ENCODE measurements at regions not wholly inside any gene's neighbourhood (a gene's known extent, or its start where the extent isn't known, plus 50 kb on each side); places are given as distances from the start of the nearest gene placed in this dataset.

DNA sequence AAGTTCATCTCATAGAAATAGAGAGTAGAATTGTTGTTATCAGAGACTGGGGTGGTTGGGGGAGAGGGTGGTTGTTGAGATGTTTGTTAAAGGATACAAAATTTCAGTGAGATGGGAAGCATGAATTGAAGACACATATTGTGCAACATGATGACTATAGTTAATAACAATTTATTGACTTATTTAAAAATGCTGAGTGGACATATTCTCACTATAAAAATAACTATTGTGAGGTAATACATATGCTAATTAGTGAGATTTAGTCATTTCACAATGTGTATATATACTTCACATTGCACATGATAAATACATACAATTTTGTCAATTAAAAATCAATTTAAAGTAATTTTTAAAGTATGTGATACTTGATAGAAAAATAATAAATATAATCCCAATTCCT is 722.5 kb upstream of the CHD1 start:
- no peak overlapping the region for H3K4me3 ChIP-seq (ENCODE audit: low read depth, low read length)
- in situ Hi-C loops (cut with HindIII; ENCODE audit: low sequenced_read_pairs) = no loop called here
- no peak for DNase-seq (ENCODE audit: low read depth)
- TF ChIP-seq, protein P1, sequence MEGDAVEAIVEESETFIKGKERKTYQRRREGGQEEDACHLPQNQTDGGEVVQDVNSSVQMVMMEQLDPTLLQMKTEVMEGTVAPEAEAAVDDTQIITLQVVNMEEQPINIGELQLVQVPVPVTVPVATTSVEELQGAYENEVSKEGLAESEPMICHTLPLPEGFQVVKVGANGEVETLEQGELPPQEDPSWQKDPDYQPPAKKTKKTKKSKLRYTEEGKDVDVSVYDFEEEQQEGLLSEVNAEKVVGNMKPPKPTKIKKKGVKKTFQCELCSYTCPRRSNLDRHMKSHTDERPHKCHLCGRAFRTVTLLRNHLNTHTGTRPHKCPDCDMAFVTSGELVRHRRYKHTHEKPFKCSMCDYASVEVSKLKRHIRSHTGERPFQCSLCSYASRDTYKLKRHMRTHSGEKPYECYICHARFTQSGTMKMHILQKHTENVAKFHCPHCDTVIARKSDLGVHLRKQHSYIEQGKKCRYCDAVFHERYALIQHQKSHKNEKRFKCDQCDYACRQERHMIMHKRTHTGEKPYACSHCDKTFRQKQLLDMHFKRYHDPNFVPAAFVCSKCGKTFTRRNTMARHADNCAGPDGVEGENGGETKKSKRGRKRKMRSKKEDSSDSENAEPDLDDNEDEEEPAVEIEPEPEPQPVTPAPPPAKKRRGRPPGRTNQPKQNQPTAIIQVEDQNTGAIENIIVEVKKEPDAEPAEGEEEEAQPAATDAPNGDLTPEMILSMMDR (IDR thresholded peaks at IDR 0.05; ENCODE audit: low read depth, low read length, missing control alignments) = no peak

DNA sequence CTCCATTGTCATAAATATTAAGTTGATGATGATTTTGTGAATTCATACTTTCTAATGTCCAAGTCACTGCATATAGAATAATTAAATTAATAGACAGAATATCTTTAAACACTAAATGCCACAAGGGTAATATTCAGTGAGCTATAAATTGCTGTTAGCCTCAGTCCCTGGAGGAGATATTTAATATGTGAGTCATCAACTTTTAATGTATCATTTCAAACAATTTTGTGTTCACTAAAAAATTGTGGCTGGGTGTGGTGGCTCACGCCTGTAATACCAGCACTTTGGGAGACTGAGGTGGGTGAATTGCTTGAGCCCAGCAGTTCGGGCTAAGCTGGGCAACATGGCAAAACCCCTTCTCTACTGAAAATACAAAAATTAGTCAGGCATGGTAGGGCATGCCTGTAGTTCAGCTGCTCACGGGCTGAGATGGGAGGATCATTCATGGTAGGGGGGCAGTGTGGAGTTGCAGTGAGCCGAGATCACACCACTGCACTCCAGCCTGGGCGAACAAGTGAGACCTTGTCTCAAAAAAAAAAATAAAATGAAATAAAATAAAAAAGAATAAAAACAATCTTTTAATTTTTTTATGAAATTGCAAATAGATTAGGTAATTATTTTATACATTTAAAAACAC is 717.3 kb upstream of the CHD1 start:
- DNase-seq (ENCODE audit: low read depth) = no peak
- in situ Hi-C loops (cut with HindIII; ENCODE audit: low sequenced_read_pairs) = no loop called here
- TF ChIP-seq, protein P1 (IDR thresholded peaks at IDR 0.05; ENCODE audit: low read depth, low read length, missing control alignments) = no peak
- no peak overlapping the region for H3K4me3 ChIP-seq (ENCODE audit: low read depth, low read length)

DNA sequence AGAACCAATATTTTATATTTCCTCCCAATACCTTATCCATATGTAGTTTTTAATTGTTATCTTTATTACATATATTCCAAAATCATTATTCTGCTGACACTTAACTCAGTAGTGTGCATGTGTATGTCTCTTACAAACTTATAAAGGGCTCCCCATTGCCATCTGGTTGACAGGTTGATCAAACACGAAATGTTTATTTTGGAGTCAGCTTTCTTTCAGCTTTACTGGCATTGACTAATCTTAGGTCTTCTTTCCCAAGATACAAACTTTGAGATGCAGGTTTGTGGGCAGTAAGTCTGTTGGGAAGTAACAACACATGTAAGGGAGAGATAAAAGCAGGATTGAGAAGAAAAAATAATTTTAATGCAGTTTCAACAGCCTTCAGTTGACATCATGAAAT is 716.0 kb upstream of the CHD1 start:
- no peak overlapping the region for H3K4me3 ChIP-seq (ENCODE audit: low read depth, low read length)
- DNase-seq (ENCODE audit: low read depth) = no peak
- in situ Hi-C loops (cut with HindIII; ENCODE audit: low sequenced_read_pairs) = no loop called here
- TF ChIP-seq, protein P1 (IDR thresholded peaks at IDR 0.05; ENCODE audit: low read depth, low read length, missing control alignments) = no peak

DNA sequence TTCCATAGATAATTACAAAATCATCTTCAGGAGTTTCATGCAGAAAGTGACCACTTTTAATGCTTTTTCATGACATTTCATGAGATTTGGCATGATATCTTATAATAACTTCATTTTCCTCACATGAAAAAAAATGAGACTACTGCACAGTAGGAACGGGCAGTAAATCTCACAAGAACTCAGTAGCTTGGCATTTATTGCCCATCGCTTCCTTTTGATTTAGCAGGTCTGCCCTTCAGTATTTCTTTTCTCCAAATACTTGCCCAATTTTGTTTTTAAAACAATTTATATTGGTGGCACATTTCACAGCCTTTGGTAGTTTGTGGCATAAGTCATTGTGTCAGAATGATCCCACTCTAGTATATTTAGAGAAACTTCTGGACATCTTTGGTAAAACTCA is 711.8 kb upstream of the CHD1 start:
- DNase-seq (ENCODE audit: low read depth) = no peak
- H3K4me3 ChIP-seq (ENCODE audit: low read depth, low read length) = no peak overlapping the region
- in situ Hi-C loops (cut with HindIII; ENCODE audit: low sequenced_read_pairs) = no loop called here
- TF ChIP-seq, protein P1 (IDR thresholded peaks at IDR 0.05; ENCODE audit: low read depth, low read length, missing control alignments) = no peak

DNA sequence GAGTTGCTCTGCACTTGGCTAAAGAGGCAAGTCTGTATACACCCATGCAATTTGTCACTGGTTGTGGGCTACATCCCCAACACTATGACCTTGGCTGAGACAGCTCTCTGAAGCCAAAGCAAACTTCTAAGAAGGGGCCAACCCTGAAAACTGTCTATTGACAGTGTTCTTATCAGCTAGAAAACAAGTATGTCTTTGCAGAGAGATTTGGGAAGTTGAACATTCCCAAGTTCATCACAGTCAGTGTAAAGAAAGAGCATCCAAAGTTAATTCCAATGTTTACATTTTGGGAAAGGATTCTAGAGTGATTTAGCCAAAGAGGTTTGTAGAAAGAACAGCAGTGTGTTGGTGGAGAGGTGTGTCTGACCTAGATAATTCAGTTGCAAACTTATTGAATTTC is 711.1 kb upstream of the CHD1 start:
- in situ Hi-C loops (cut with HindIII; ENCODE audit: low sequenced_read_pairs) = no loop called here
- no peak for DNase-seq (ENCODE audit: low read depth)
- TF ChIP-seq, protein P1 (IDR thresholded peaks at IDR 0.05; ENCODE audit: low read depth, low read length, missing control alignments) = no peak
- H3K4me3 ChIP-seq (ENCODE audit: low read depth, low read length) = no peak overlapping the region

DNA sequence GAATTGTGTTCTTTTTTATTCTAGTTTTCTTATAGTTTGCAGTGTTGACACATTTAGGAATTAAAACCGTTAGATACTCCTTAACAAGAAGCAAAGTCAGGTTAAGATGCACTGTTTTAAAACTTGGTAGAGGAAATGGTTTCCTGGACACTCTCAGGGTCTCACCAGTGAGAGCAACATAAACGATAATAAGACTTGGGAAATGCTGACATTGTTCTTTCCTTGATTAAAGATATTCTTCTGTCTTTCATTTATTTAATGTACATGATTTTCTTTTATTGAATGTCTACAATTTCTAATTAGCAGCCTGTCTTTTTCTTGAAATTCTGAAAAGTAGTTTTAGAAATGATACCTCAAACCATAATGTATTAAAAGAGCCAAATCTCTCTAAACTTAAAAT is 707.9 kb upstream of the CHD1 start:
- in situ Hi-C loops (cut with HindIII; ENCODE audit: low sequenced_read_pairs) = no loop called here
- no peak for DNase-seq (ENCODE audit: low read depth)
- H3K4me3 ChIP-seq (ENCODE audit: low read depth, low read length) = no peak overlapping the region
- TF ChIP-seq, protein P1 (IDR thresholded peaks at IDR 0.05; ENCODE audit: low read depth, low read length, missing control alignments) = no peak
